GF-D8 (cell line): ENCODE measurements at regions not wholly inside any gene's neighbourhood (a gene's known extent, or its start where the extent isn't known, plus 50 kb on each side); places are given as distances from the start of the nearest gene placed in this dataset.

ENCODE experiments used
- DNase-seq: peaks from one replicate; lab custom pipeline; 2025; lab: John Stamatoyannopoulos, UW

DNA sequence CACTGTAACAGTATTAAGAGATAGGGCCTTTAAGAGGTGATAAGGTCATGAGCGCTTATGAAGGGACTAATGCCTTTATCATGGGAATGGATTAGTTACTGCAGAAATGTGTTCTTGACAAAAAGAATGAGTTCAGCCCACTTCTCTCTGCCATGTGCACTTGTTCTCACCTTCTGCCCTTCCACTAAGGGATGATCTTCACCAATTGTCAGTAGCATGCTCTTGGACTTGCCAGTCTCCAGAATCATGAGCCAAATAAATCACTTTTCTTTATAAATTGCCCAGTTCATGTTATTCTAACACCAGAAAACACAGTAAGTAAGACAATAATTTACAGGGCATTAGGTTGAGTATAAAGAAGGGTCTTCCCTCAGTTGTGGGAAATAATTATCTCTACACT is 189.1 kb downstream of the CRPPA start:
- DNase-seq, result no peak

DNA sequence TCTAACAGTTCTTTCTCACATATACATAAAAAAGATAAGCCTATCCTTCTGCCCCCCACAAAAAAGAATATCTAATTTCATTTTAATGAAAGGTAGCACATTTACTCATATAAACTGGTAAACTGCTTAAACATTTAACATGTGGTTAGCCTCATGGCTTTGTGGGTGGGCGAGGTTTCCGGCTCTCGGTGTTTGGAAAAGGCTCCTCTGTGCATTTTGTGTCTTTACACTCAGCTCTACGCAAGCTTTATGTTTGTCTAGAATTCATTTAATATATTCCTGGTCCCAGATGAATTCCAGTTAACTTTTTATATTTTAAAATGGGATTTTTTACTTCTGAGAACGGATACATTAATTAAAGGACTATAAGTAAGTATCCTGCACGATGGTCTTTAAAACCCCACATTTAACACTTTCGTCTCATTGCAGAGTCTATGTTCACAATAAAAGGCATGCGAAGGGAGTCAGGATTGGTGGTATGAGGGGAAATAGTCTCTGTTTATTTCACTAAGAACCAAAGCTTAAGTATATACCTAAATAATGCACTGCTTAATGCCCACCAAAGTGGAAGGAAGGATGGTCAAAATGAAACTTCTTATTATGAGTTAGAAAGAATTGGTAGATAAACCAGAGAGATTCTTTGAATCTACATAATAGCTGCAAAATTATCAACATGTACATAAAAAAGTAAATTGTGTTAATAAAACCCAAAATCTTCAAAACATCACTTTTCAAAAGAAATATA is 197.2 kb downstream of the CRPPA start:
- no peak for DNase-seq

DNA sequence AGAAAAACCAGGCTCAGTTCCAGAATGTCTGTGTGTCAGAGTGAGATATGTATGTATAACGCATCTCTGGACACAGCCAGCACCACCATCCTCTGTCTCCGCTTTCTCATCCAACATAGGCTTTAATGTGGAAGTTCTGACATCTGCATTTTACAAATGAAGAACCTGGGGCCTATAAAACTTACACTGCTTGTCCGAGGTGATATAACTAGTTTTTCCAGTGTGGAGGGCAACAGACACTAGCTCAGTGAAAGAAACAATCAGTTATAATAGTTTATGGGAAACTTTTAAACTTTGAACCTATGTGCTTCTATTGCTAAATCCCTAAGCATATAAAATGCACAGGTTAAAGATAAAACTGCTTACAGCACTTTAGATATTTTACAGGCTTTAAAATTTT is 208.7 kb downstream of the CRPPA start:
- no peak for DNase-seq

DNA sequence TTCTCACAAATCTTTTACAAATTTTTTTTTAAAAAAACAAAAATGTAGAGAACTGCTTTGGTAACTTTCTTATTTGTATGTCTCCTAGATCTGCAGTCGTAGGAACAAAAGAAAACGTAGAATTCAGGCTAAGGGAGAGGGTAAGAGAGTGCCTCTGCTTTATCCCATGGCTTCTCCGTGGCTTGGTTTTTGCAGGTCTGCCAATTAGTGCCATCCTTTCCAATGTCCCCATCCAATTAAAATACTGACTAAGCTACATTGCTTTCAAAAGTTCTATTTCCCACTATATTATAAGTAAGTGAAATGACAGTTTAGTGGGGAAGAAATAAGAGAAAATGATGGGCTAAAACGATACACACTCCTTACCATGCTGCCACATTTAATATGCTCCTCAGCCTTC is 209.3 kb downstream of the CRPPA start:
- no peak for DNase-seq

DNA sequence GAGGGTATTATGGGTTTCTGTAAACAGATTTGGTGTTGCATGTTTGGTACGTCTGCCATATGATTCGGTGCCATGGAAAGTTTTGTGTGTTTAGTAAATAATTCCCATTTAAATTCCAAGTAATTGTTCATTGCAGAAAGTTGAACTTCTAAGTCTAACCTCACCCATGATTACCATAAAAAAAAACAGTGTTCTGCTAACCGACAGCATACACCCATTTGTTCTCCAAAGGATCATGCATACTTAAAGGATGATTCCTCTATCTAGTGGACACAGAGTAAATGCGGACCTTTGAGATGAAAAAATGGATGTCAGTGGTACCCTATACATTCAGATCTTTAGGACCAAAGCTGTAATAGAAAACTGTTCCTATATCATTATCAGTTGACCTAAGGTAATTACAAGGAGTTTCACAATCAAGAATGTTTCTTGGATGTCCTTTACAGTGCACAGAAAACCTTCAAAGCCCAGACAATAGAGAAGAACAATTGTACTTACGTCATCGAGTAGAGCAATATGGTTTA is 209.9 kb downstream of the CRPPA start:
- no peak for DNase-seq

DNA sequence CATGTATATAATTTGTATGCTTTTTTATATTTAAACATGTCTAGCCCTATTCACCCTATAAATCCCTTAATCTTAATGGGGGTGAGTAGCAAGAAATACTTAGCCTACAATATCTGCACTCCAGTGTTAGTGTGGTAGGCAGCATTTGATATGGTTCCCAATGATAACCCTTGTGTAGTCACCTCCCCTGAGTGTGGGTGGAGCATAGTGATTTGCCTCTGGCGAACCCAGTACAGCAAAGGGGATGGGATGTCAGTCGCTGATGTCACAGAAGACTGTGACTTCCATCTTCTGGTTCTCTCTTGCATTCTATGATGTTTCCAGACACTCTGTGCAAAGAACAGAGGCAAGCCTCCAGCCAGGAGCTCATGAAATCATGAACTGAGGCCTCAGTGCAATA is 211.2 kb downstream of the CRPPA start:
- DNase-seq, result no peak

DNA sequence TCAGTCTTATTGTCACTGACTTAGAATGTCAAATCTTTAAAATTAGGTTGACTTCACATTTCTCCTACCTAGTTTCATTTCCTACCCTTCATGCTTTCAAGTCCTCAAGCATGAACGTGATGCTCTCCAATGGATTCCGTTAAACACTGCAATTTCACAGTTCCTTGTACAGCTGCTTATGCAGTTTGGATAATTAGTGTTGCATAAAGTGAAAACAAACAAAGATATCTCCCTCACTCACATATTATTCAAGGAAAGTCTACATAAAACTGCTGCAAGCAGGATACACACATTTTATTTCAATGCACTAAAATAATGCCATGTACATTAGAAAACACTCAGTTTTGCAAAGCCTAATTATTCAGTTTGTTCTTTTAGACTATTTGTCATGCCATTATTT is 214.0 kb downstream of the CRPPA start:
- no peak for DNase-seq

DNA sequence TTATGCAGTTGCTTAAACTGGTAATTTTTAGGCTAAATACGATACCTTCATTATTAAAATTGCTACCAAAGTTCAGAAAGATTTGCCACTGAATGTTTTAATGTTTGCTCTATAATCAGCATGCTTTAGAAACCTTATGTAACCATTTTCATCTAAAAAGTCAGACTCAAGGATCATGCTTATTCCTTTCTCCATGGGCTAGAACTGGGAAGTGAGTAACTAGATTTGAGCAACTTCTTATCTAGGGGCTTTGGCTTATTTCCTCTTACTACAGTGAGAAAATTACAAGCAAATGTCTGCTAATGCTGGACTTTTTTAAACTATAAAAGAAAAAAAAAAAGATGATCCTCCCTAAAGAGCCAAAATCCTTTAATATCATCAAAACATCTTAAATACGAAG is 215.9 kb downstream of the CRPPA start:
- no peak for DNase-seq

DNA sequence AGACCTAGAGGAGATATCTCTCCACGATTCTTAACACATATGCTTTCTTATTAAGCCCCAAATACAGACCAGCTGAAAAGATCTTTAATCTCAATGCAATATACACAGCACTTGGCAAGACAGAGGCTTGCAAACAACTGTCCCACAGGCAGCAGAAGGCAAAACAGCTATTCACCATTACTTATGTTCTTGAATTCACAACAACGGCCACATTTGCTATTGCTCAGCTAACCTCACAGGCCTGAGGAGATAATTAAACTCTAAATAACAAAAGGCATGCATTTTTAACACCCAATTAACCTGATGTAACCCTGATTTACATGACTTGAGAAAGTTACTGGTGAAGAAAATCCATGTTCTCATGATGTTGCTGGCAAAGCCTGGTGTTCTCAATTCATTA is 216.4 kb downstream of the CRPPA start:
- DNase-seq, result no peak

DNA sequence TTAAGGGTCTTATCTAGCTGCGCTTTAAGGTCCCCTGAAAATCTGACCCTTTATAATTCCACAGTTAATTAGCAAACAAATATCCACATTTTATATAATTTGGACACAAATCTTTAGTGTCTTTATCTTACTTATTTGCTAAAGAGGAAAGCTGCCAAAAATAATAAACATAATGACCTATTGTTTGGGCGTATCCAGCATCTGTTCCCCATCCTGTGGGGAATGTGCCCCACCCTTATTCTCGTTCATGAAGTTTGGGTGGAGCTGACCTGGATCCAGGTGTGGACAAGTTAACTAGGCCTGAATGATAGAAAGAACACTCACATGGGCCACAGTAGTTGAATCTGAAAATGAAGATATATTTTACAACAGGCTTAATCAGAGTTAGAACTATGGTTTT is 218.3 kb downstream of the CRPPA start:
- DNase-seq, result no peak

DNA sequence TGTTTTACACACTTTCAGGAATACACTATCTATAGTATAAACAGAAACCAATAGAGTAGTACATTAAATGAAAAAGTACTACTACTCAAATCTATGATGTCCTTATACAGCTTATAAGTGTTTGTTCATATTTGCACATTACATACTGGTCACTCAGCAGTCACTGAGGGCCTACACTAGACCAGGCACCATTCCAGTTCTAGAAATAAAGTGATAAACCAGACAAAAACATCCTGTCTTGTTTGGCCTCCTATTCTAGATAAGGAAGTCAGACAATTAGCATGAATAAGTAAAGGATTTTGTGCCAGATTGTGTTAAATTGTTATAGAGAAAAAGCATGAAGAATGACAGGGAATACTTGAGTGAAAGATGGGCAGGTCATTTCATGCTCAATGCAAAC is 219.0 kb downstream of the CRPPA start:
- no peak for DNase-seq

DNA sequence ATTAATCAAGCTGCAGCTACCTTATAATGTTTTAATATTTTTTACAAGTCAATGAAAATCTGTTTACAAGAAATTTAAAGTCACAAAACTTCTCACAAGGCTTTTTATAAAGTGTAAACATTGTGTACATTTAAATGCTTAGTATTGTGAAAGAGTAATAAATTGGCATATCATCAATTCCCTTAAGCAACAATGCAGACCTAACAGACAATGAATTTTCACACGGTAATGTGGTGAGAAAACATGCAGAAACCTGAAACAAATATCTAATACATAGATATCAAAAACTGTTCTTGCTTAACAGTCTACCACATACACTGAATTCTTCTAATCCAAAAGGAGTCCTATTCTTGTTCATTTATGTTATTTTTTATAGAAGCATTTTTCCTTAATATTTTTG is 220.7 kb downstream of the CRPPA start:
- no peak for DNase-seq

DNA sequence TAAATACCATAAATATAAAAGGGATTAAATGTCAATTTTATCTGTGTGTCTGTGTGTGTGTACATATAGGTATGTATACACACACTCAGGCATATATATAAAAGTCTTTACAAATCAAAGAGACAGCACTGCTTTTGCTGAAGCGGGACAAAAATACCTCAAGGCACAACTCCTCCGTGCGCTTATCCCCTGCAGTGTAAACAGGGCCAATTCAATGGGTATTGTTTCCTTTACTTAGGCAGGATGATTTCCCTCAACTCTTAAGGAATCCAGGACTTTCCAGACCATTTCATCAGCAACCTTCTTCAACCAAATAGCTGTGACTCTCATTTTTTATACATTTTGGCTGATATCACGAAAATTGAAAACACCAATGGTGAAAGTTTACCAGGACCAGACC is 227.7 kb downstream of the CRPPA start:
- DNase-seq, result no peak

DNA sequence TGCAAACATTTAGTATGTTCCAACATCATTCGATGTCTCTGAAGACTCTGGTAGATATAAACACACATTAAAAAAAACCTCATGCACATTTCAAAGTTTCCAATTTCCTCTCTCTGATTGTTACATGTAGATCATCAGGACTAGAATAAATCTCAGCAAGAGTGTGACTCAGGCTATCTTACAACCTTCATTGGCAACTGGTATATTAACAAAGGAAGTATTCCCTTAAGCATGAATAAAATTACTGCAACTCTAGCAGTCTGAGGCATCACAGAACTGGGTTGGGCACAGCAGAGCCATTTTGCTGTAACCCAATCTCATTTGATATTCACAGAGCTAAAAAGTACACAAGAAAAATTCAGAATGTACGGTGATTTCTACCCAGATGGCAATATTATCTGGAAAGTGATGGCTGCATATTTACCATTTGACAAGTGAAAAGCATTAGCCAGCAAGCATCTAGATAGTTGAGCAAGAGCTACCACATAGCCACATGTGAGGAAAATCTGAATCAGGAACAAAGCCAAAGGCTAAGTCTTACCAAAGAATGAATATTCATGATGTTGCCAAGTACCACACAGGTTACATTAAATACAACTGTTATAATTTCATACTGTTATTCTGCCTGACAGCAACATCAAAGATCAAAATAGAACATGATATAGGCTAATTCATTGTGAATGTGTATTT is 232.2 kb downstream of the CRPPA start:
- DNase-seq, result no peak

DNA sequence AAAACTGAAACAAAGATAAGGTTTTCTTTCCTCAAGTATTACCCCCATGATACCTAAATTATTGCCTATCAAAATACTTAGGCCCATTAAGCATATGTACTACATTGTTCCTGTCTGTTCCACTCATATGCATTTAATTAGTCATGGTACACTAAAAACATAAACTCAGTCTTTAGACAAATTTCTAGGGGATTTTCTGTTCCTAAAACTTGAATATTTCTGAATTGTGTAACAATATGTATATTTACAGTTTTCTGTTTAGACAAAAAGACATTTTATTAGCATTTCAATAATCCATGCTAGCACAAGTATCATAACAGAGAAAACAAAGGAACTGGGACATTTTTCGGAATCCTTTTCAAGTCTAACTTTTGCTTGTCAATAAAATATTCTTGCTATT is 234.2 kb downstream of the CRPPA start:
- no peak for DNase-seq

DNA sequence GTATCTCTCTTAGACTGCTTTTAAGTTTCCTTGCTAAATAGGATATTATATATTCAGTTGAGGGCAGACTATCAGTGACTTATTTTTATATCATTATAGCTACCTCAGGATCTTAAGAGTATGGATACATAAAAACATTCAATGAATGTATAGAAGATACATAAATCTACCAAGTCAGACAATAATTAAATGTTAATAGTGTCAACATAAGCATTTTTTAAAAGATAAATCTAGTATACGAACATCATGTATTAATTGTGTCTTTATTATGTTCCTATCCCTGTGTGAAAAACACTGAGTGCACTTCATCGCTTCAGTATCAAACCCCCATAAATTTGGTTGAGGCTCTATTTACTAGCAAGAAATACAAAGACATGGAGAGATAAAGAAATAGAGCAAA is 242.8 kb downstream of the CRPPA start:
- no peak for DNase-seq

DNA sequence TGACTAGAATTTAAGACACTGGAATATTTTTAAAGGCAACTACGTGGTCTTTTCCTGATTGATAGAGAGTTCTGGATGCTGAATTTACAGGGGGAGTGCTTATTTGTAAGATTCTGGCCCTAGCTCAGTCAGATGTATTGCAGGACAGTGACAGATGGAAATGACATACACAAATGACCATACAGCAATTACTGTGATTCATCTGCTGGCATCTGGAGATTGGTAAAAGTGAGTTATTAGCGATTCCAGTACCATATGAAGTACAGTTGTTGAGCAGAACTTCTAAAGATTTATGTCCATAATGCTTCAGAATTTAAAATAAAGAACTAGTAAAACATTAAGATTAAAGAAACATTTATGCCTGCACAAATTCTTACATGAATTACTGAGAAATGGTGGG is 243.2 kb downstream of the CRPPA start:
- no peak for DNase-seq

DNA sequence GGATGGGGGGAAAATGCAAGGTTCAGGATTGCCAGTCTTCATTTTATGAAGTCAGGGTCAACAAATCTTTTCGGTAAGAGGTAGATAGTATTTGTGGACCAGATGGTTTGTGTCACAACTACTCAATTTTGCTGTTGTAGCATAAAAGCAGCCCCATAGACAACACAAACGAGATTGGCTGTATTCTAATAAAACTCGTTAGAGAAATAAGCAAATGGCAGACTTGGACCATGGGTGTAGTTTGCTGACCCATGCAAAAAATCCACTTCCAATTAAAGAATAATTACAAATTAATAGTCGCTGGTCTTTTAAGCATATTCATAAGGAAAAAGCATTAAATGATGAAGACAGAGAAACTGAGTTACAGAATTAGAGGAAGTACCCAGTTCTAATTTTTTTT is 247.1 kb downstream of the CRPPA start:
- no peak for DNase-seq

DNA sequence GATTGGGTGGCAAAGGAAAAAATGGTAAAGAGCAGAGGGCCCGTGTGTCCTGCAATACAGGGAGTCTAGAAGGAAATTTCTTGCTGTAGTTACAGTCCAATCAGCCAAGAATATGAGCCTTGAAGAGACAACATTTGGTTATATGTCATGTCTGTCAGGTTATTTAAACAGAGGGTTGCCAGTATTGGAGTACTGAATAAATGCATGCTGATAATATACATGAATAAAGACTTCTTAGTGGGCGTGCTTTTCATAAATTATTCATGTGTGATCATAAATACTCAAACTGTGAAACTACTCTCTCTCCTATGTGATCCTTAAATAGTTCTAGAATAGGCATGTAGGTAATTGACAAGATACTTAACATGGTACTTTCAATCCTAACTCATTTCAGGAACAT is 249.0 kb downstream of the CRPPA start:
- no peak for DNase-seq

DNA sequence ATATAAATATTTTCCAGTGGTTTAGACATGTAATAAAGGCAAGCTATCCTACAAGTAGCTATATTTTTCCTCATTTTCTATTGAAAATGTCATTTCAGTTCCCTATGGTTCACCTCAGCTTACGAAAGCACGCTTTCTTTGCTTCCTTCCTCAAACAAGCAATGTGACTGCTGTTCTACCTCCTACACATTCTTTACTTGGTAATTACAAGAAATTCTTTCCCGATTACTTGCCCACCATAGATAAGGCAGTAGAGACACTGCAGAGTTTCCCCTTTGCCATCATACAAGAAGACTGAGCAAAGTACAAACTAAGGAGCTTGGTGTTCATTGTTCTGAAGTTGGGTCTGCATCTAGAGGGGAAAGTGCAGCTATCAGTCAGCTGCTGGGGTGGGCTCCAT is 249.4 kb downstream of the CRPPA start:
- DNase-seq, result peak; percentile 97

DNA sequence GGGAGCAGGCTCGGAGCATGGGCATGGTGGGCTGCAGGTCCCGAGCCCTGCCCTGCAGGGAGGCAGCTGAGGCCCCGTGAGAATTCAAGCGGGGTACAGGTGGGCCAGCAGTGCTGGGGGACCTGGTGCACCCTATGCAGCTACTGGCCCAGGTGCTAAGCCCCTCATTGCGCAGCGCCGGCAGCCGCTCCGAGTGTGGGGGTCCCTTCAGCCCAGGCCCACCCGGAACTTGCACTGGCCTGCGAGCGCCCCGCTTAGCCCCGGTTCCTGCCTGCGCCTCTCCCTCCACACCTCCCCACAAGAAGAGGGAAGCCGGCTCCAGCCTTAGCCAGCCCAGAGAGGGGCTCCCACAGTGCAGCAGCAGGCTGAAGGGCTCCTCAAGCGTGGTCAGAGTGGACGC is 250.7 kb downstream of the CRPPA start:
- DNase-seq, result no peak

DNA sequence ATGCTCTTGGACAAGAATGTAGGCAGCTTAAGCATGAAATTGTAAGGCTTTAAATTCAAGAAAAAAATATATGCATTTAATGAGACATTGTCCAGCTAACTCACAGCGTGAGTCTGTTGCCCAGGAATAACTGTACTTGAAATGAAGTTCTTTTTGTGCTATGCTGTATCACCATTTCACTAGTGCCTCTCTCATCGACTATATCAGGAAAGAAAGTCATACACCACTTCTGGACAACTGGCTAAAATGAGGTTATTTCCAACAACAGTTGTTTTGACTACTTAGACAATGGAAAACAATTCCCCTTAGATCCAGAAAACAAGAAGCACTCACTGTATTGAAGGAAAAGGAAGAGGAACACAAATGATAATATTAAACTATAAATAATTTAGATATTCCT is 251.8 kb downstream of the CRPPA start:
- DNase-seq, result no peak

DNA sequence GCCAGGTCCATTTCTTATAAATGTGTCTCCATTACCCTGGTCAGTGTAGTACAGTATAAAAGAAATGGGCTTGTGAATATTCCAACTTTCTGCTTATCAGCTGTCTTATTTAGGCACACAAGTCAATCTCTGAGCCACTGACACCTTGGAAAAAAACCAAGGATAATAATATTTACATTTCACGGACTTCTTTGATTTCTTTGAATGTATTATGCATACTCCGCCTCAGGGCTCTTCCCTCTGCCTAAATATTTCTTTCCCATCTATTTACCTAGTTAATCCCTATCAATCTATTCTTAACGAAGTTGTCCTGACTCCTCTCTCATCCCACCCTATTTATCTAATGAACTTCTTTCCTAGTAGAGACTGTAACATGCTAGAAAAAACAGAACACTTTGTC is 253.8 kb downstream of the CRPPA start:
- DNase-seq, result no peak

DNA sequence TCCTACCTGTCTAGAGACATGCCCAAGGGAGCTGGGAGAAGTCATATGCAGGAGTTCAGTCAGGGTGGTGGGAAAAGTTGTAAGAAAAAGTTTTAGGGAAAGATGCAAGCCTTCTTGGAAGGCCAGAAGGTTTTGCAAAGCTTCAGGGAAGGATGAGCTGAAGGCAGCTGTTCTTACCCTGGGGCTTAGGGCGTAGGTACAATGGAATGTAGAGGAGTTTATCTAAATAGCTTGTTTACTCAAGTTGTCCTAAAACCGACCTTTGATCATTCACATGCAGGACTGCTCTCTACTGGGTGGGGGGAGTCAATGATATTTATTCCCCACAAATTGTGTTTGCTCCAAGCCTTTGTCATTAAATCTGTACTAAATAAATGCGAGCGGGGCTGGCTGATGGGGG is 277.0 kb downstream of the CRPPA start:
- DNase-seq, result no peak
